ENCODE measurements at regions not wholly inside any gene's neighbourhood (a gene's known extent, or its start where the extent isn't known, plus 50 kb on each side); places are given as distances from the start of the nearest gene placed in this dataset.

- TF ChIP-seq CTCF (IDR thresholded peaks at IDR 0.05) (no peak), POLR2A (IDR thresholded peaks at IDR 0.05) (no peak)
These were observed 152.5 kb upstream of the GYPC start for GRCh38 chr2:126503476-126503875.

All from right lobe of liver (tissue), 4 donors.